ENCODE measurements at regions not wholly inside any gene's neighbourhood (a gene's known extent, or its start where the extent isn't known, plus 50 kb on each side); places are given as distances from the start of the nearest gene placed in this dataset.
"Not testable (repeated sequence)": the region's sequence is repeated elsewhere in the genome, so short reads cannot be mapped to it uniquely, and the experiment has no call there.

DNA sequence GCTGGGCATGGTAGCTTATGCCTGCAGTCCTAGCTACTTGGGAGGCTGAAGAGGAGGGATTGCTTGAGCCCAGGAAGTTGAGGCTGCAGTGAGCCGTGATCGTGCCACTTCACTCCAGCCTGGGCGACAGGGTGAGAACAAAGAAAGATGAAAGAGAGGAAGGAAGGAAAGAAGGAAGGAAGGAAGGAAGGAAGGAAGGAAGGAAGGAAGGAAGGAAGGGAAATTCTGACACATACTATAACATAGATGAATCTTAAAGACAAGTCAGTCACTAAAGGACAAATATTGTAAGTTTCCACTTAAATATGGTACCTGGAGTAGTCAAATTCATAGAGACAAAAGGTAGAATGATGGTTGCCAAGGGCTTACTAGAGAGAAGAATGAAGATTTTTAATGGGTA, 108.0 kb upstream of the CACHD1 start:
- no peak for DNase-seq (ENCODE audit: low read depth)

DNA sequence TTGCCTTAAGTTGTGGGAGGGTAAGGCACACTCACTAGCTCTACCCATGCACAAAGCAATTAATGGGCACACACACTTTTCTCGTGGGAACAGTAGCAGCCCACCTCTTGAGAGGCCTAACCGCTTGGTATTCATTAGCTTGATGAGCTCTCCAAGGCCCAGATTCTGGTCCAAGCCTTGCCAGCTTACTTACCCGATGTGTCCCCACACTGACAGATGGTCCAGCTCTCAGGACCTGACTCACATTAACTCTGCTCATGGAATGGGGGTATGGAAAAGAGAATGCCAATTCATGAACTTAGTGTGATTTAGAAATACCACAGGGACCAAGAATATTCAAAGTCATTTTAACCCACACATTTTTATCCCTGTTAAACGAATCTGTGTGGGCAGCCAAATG, 106.8 kb upstream of the CACHD1 start:
- DNase-seq (ENCODE audit: low read depth), result no peak

DNA sequence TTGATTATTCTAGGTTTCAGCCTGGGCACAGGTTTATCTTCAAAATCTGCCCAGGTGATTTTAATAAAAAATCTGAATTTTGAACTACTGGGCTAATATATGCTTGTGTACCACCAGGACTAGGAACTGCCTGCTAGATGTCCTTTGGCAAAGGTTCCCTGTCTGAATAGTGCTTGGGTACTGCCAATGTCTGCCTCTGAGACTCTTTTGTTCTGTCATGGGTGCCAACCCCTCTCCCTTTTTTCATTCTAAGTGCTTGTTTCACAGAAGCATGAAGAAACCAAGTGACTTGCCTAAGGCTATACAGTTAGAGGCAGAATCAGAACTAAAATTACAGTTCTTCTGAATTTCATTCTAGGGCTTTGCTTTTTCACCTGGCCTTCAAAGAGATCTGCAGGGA, 106.3 kb upstream of the CACHD1 start:
- no peak for DNase-seq (ENCODE audit: low read depth)

DNA sequence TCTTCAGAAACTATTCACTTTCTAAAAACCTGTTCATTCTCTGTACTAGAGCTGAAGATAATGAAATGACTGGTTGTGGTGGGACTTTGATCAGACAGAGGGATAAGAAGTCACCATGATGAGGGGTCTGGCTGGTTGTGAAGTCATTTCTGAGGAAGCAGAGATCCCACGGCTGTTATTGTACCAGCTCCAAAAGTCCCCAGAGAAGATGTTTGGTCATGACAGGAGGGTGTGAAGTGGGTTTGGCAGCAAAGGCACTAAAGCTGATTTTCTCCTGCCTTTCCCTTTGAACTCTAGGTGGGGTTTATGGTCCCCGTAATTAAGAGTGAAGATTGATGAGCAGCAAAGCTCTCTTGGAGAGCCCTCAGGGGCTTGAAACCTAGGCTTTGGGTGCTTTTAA, 103.1 kb upstream of the CACHD1 start:
- no peak for DNase-seq (ENCODE audit: low read depth)

DNA sequence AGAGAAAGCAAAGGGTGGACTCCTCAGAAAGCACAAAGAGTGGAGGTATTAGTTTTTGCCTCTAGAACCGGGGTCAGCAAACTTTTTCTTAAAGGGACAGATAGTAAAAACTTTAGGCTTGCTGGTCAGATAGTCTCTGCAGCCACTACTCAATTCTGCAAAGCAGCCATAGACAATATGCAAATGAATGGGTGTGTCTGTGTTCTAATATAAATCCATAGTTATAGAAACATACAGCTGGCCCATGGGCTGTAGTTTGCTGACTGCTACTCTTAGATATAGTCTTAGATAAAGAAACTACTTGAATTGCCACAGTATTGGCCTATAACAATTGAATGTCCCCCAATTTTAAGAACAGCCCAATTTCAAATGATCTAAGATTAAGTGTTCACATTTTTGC, 101.6 kb upstream of the CACHD1 start:
- no peak for DNase-seq (ENCODE audit: low read depth)

DNA sequence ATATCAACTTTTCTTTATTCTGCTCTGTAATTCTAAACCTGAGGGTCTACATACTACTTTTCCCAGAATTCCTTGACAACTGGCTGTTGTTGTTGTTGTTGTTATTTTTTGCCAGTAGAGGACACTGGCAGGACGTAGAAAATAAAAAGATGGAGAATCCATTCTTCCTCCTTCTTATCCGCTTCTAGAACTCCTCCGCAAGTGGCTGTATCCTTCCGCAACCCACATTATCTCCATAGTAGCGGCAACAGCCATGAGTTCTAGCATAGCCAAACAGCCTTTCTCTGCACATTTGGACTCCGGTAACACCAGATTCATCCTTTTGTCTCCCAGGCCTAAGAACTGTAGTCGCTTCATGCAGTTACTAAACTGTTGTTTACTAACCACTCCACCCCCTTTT, 91.1 kb upstream of the CACHD1 start:
- no peak for DNase-seq (ENCODE audit: low read depth)

DNA sequence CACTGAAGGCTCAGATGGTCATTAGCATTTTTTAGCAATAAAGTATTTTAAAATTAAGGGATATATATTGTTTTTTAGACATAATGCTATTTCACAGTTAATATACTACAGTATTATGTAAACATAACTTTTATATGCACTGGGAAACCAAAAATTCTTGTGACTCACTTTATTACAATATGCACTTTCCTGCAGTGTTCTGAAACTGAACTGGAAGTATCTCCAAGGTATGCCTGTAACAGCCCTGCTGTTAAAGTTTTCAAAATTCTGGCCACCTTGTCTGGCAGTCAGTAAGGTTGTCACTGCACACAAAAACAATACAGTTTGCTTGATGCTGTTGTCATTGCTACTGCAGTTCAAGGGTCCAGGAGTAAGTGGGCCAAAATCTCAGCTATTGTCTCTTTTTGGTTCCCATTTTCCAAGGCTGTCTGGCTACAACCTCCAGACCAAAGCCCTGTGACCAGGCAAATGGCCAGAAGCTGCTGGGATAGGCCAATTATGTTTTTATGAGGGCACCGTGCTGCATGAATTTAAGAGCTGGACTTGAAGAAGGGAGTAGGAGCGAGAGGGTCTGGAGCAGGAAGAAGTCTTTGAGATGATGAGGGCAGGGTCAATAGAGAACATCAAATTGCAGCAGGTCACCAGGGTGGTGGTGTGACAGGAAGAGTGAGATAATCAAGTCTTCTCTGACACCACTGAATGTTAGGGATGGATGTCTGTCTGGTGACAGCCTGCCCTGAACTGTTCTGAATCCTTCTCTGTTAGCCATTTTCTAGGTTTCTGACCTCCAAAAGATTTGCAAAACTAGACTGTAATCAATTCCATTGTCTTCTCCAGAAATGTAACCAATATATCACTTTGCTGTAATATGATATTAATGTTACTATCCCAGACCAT, 82.3 kb upstream of the CACHD1 start:
- DNase-seq (ENCODE audit: low read depth), result no peak

DNA sequence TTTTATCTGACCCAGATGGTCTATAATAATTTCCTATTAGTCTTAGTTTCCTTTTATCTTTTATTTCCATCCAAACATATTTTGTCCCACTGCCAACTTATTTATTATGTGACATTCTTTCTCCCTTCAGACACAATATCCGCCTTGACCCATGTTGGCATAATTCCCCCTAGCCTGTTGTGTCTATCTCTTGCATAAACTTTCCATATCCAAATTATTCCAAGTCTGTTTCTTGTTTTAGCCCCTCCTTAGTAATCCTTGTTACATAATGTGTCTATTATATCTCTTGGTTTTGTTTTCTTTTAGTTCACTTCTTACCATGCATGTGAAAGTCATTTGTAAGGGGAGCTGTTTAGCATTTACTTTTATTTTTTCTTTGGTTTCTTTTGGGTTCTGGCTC, 81.6 kb upstream of the CACHD1 start:
- DNase-seq (ENCODE audit: low read depth), result no peak

DNA sequence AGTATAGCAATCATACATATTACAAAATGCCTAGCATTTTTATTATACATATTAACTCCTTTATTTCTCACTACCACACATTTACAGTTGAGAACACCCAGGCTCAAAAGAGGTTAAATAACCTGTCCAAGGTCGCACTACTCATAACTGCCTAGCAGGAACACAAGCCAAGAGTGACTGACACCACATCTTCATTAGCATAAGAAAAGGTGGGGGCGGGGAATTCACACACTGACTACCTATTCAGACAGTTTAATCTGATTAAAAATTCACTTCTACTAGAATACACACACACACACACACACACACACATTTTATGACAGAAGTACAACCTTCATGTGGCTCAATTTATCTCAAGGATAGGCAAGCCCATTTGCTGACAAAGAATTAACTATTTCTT, 77.8 kb upstream of the CACHD1 start:
- no peak for DNase-seq (ENCODE audit: low read depth)

DNA sequence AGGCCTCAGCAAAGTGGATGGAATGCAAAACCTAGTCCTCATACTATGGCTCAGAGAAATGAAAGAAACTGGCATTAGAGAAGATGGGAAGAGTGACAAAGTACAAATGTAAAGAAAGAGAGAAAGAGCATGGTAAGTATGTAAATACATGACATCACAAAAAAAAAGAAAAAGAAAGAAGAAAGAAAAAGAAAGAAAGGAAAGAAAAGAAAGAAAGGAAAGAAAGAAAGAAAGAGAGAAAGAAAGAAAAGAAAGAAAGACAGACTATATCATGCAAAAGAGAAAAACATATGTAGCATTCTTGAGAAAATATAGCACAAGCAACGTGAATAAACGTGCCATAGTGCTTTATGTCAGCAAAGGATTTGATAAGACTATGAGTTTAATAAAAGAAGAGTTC, 76.1 kb upstream of the CACHD1 start:
- DNase-seq (ENCODE audit: low read depth), result no peak

DNA sequence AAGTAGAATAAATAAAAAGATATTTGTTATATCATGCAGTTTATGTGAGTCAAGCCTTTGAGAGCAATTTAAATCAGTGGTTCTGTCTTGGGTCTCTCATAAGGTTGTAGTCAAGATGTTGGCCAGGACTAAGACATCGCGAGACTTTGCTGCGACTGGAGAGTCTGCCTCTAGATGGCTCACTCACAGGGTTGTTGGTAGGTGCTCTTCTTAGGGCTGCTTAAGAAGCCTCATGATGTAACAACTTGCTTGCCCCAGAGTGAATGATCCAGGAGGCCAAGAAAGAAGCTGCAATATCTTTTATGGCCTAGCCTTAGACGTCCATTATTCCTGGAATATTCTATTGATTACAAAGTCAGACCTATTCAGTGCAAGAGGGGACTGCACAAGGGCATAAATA, 73.1 kb upstream of the CACHD1 start:
- no peak for DNase-seq (ENCODE audit: low read depth)

DNA sequence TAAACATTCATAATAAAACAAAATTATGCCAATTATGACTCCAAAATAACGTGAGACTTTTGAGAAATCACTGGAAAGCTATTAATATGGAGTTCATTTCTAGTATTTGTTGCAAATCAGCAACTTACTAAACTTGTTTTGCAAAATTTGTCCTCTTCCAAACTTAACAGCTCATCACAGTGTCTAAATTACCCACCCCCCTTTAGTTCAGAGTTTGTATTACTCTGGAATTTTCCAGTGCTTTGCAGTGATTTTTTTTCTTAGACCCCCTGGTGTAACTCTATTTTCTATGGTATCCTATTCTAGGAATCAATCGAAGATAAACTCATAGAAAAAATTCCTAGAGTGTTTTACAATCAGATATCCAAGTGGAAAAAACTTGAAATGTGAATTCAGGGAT, 72.4 kb upstream of the CACHD1 start:
- no peak for DNase-seq (ENCODE audit: low read depth)

DNA sequence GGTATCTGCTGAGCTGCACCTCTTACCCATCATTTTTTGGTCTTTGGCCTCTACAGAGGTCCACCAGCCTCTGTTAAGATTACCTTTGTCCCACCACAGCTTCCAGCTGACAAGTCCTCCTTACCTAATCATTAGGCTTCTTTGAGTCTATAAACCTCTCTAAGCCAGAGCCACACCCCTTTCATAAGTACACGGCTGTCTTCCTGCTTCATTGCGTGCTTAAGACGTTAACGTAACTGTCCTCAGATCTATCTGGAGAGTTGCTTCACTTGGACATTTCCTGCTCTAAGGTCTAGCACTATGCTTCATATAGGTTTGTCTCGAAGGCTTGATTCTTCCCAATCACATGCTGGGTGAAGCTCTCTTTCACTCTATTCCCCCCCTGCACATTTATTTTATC, 71.0 kb upstream of the CACHD1 start:
- DNase-seq (ENCODE audit: low read depth), result no peak

DNA sequence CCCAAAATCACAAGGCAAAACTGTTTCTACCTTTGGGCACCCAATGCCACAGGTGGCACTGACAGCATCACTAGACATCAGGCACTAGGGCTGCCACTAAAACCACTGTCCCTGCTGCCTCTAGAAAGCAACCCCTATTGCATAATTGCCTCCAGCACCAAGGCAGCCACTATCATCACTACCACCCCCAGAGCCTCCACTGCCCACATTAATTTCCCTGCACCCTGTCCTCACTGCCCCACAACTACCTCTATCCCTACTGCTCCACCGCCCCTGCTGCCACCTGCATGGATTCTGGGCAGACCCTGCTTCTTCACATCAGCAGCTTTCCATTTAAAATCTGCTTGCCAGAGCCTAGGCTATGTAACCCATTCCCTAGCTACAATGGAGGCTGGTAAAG, 68.6 kb upstream of the CACHD1 start:
- no peak for DNase-seq (ENCODE audit: low read depth)

DNA sequence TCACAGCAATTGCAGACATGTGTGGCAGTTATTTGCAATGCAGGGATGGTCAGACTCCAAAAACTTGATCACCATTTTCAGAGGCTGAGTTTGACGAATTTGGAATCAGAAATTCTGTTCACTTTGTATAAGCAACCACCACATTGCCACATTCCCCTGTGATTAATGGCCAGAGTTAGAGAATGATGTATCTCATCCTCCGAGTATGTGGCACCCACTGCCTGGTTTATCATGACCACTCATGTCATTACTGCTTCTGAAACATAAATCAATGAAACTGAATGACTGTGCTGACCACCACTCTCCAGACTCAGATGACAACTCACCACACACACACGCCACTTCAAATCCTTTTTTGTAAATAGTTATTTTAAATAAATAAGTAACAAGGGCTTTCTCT, 66.6 kb upstream of the CACHD1 start:
- DNase-seq (ENCODE audit: low read depth), result peak; percentile 9

DNA sequence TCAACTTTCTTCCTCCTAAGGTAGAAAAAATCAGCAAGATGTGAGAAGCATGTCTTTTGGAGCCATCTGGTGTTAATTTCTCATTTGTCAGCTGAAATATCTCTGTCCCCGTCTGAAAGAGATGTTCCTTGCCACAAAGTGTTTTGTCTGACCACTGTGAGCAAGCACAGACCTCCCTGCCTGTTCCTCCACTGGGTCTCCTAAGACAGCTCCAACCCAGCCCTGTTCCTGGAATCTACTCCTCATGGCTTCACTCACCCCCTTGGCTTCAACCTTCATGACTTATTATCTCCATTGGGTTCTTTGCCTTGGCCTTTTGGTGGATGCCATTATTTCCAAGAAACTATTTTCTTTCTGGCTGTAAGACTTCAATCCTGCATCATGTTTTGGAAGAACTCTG, 65.7 kb upstream of the CACHD1 start:
- DNase-seq (ENCODE audit: low read depth), result no peak

DNA sequence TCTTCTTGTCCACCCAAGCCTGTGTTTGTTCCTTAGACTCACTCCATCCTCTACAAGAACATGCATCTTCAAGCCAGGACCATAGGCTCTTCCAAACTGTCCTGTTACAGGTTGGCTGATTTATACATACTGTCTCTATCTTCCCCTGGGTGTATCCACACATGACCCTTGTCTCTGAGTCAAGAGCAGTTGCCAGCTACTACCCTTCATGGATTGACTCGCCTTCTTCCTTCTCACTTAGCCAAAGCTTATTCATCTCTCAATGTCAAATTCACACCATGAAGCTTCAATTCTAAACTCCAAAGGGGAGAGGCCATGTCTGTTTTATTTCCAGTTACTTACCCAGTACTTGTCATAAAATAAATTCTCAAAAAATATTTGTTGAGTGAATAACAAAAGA, 64.1 kb upstream of the CACHD1 start:
- DNase-seq (ENCODE audit: low read depth), result no peak

DNA sequence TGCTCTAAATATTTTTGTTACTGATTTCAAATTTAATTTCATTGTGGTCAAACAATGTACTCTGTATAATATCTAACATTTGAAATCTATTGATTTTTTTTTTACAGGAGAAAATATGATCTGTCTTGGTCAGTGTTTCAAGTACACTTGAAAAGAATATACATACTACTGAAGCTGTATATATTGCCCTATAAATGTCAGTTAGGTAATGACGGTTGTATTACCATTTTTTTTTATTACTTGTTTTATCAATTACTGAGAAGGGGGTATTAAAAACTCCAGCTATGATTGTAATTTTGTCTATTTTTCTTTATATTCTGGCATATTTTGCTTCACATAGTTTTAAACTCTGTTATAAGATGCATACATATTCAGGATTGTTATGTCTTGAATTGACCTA, 59.7 kb upstream of the CACHD1 start:
- no peak for DNase-seq (ENCODE audit: low read depth)

DNA sequence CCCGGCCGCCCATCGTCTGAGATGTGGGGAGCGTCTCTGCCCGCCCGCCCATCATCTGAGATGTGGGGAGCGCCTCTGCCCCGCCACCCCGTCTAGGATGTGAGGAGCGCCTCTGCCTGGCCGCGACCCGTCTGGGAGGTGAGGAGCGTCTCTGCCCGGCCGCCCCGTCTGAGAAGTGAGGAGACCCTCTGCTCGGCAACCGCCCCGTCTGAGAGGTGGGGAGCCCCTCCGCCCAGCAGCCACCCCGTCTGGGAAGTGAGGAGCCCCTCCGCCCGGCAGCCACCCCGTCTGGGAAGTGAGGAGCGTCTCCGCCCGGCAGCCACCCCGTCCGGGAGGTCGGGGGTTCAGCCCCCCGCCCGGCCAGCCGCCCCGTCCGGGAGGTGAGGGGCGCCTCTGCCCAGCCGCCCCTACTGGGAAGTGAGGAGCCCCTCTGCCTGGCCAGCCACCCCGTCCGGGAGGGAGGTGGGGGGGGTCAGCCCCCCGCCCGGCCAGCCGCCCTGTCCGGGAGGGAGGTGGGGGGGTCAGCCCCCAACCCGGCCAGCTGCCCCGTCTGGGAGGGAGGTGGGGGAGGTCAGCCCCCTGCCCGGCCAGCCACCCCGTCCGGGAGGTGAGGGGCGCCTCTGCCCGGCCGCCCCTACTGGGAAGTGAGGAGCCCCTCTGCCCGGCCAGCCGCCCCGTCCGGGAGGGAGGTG, 54.9 kb upstream of the CACHD1 start:
- not testable (repeated sequence) for DNase-seq (ENCODE audit: low read depth)

DNA sequence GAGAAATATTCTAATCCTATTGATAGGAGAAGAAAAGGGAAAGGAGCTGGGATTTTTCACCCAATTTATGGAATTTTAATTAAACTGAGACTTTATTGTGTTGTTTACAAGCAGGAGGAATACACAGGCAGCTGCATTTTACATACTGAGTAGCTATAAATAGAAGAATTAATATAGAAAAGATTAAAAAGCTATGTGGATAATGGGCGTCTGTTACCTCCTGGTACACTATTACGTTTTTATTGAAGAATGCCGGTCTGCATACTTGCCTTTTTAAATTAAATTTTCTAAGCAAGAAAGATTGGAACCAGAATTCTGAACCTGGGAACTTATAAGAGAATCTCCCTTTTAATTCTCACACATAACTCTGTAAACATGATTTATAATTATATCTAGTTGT, 52.1 kb upstream of the CACHD1 start:
- DNase-seq (ENCODE audit: low read depth), result no peak
